WTC11 (cell line): ENCODE measurements at regions not wholly inside any gene's neighbourhood (a gene's known extent, or its start where the extent isn't known, plus 50 kb on each side); places are given as distances from the start of the nearest gene placed in this dataset.

Source experiments
- ATAC-seq: fragments of 200-7000 bp; cut with Tn5 transposase; 2 replicates; pipeline ENCODE4 v1.10.0; 2021; ENCODE audit warnings: mild to moderate bottlenecking, moderate library complexity
- CTCF ChIA-PET: fragments of 300-600 bp; sonication (Branson Sonifier 250); formaldehyde crosslinking; loops from one replicate; lab custom pipeline; 2021; ENCODE audit warnings: antibody characterized with exemption; lab: Charles Lee
- POLR2A ChIA-PET: fragments of 350-600 bp; sonication (Branson Sonifier 250); formaldehyde crosslinking; loops from one replicate; lab custom pipeline; 2021; ENCODE audit warnings: antibody characterized with exemption; lab: Charles Lee
- DNase-seq: peaks from one replicate; pipeline ENCODE4 v3.0.0; 2021; ENCODE audit warnings: low spot score
- H3K27ac Mint-ChIP-seq: 2 replicates; pipeline ENCODE4 v1.8.0; 2021; ENCODE audit warnings: mixed read lengths
- H3K27me3 Mint-ChIP-seq: 2 replicates; pipeline ENCODE4 v1.8.0; 2021; ENCODE audit warnings: low read depth, mild to moderate bottlenecking, moderate library complexity, mixed read lengths
- H3K36me3 Mint-ChIP-seq: 2 replicates; pipeline ENCODE4 v1.8.0; 2021; ENCODE audit warnings: mixed read lengths
- H3K4me1 Mint-ChIP-seq: 2 replicates; pipeline ENCODE4 v1.8.0; 2022; ENCODE audit warnings: mixed read lengths
- H3K4me3 Mint-ChIP-seq: 2 replicates; pipeline ENCODE4 v1.8.0; 2021; ENCODE audit warnings: mild to moderate bottlenecking, moderate library complexity, mixed read lengths
- H3K9me3 Mint-ChIP-seq: 2 replicates; pipeline ENCODE4 v1.8.0; 2021; ENCODE audit warnings: mixed read lengths
- ATF6 ChIP-seq: sonication (generic); formaldehyde crosslinking; IDR thresholded peaks from 2 replicates; pipeline ENCODE4 v1.8.1; 2023; ENCODE audit warnings: mild to moderate bottlenecking, missing genetic modification reagents
- CDX4 ChIP-seq: fragments of 250-450 bp; sonication (Bioruptor Pico); IDR thresholded peaks from 2 replicates; pipeline ENCODE4 v1.9.0; 2021; ENCODE audit warnings: moderate library complexity, mild to moderate bottlenecking, inconsistent platforms, borderline replicate concordance
- ELF4 ChIP-seq: sonication (generic); formaldehyde crosslinking; IDR thresholded peaks from 2 replicates; pipeline ENCODE4 v1.8.1; 2022; ENCODE audit warnings: low read depth, mild to moderate bottlenecking, moderate library complexity, missing genetic modification reagents
- EMX1 ChIP-seq: fragments of 250-450 bp; sonication (Bioruptor Pico); IDR thresholded peaks from 2 replicates; pipeline ENCODE4 v1.8.0; 2021; ENCODE audit warnings: mild to moderate bottlenecking
- ESRRA ChIP-seq: sonication (generic); formaldehyde crosslinking; IDR thresholded peaks from 2 replicates; pipeline ENCODE4 v1.8.1; 2022; ENCODE audit warnings: mild to moderate bottlenecking, missing genetic modification reagents, borderline replicate concordance
- FOXP4 ChIP-seq: sonication (generic); formaldehyde crosslinking; IDR thresholded peaks from 2 replicates; pipeline ENCODE4 v1.8.0; 2022; ENCODE audit warnings: mild to moderate bottlenecking, missing genetic modification reagents
- GRHL2 ChIP-seq: fragments of 250-450 bp; sonication (Bioruptor Pico); IDR thresholded peaks from 2 replicates; pipeline ENCODE4 v1.8.0; 2022; ENCODE audit warnings: mild to moderate bottlenecking, moderate library complexity; ENCODE audit not compliant: insufficient replicate concordance, severe bottlenecking
- IRF2 ChIP-seq: sonication (generic); formaldehyde crosslinking; IDR thresholded peaks from 2 replicates; pipeline ENCODE4 v1.8.0; 2022; ENCODE audit warnings: low read depth, missing genetic modification reagents, borderline replicate concordance
- JUN ChIP-seq: sonication (generic); formaldehyde crosslinking; IDR thresholded peaks from 2 replicates; pipeline ENCODE4 v1.8.0; 2023; ENCODE audit warnings: mild to moderate bottlenecking, missing genetic modification reagents
- MXD4 ChIP-seq: fragments of 250-450 bp; sonication (Bioruptor Pico); IDR thresholded peaks from 2 replicates; pipeline ENCODE4 v1.8.0; 2021; ENCODE audit warnings: mild to moderate bottlenecking, moderate library complexity, borderline replicate concordance
- NFYB ChIP-seq: sonication (generic); formaldehyde crosslinking; conservative IDR thresholded peaks from 2 replicates; pipeline ENCODE4 v1.8.0; 2022; ENCODE audit warnings: low read depth, missing genetic modification reagents
- NR1H2 ChIP-seq: sonication (generic); formaldehyde crosslinking; IDR thresholded peaks from 2 replicates; pipeline ENCODE4 v1.9.0; 2021; ENCODE audit warnings: mild to moderate bottlenecking, moderate library complexity, missing genetic modification reagents
- NR2C2 ChIP-seq: sonication (generic); formaldehyde crosslinking; IDR thresholded peaks from 2 replicates; pipeline ENCODE4 v1.8.0; 2022; ENCODE audit warnings: mild to moderate bottlenecking, missing genetic modification reagents
- SP1 ChIP-seq: sonication (generic); formaldehyde crosslinking; conservative IDR thresholded peaks from 2 replicates; pipeline ENCODE4 v1.8.1; 2022; ENCODE audit warnings: missing genetic modification reagents
- TEAD1 ChIP-seq: sonication (generic); formaldehyde crosslinking; IDR thresholded peaks from 2 replicates; pipeline ENCODE4 v1.8.0; 2022; ENCODE audit warnings: mild to moderate bottlenecking, missing genetic modification reagents
- TP53 ChIP-seq: sonication (generic); formaldehyde crosslinking; IDR thresholded peaks from 2 replicates; pipeline ENCODE4 v1.8.1; 2023; ENCODE audit warnings: mild to moderate bottlenecking, missing genetic modification reagents
- ZMAT4 ChIP-seq: fragments of 250-450 bp; sonication (Bioruptor Pico); IDR thresholded peaks from 2 replicates; pipeline ENCODE4 v1.9.0; 2021; ENCODE audit warnings: mild to moderate bottlenecking
- ZNF121 ChIP-seq: sonication (generic); formaldehyde crosslinking; IDR thresholded peaks from 2 replicates; pipeline ENCODE4 v1.8.0; 2023; ENCODE audit warnings: missing genetic modification reagents
- ZNF263 ChIP-seq: sonication (generic); formaldehyde crosslinking; IDR thresholded peaks from 2 replicates; pipeline ENCODE4 v1.8.1; 2022; ENCODE audit warnings: low read depth, mild to moderate bottlenecking, moderate library complexity, missing genetic modification reagents

- POLR2A ChIA-PET: no interaction called here
- peaks cover 13% of the 10 kb centered on the region for H3K9me3 Mint-ChIP-seq
- DNase-seq: no peak
- no peak for TF ChIP-seq FOXP4 (CRISPR knock-in tag)
- CTCF ChIA-PET: no interaction called here
- no peaks in the 10 kb centered on the region for H3K27me3 Mint-ChIP-seq
- peaks cover 54% of the 10 kb centered on the region for H3K4me1 Mint-ChIP-seq
- peak; percentile 55 for ATAC-seq
- H3K36me3 Mint-ChIP-seq: peaks cover 13% of the 10 kb centered on the region
- peak overlapping the region; percentile 99 for H3K27ac Mint-ChIP-seq
- H3K4me3 Mint-ChIP-seq: peak overlapping the region; percentile 44
These were observed 649.6 kb upstream of the RORB start for GRCh38 chr9:73847536-73847935.

GRCh38 chr9:73853549-73853948 lies 643.6 kb upstream of the RORB start:
- ATAC-seq (no peak), DNase-seq (no peak)
- ChIA-PET CTCF (no interaction called here), POLR2A (no interaction called here)
- Mint-ChIP-seq H3K9me3 (peaks cover 13% of the 10 kb centered on the region), H3K4me3 (no peak overlapping the region), H3K4me1 (peaks cover 7% of the 10 kb centered on the region), H3K27ac (no peak overlapping the region), H3K27me3 (no peaks in the 10 kb centered on the region), H3K36me3 (peaks cover 11% of the 10 kb centered on the region)
- TF ChIP-seq IRF2 (CRISPR knock-in tag) (no peak), ATF6 (CRISPR knock-in tag) (no peak), GRHL2 (no peak), EMX1 (no peak), NR2C2 (CRISPR knock-in tag) (no peak), JUN (CRISPR knock-in tag) (no peak), ZNF121 (CRISPR knock-in tag) (no peak), ESRRA (CRISPR knock-in tag) (no peak), NFYB (CRISPR knock-in tag) (no peak), CDX4 (CRISPR knock-in tag) (no peak), SP1 (no peak), MXD4 (CRISPR knock-in tag) (no peak), ELF4 (CRISPR knock-in tag) (no peak), TP53 (no peak)

GRCh38 chr9:73855206-73855605 lies 641.9 kb upstream of the RORB start:
- Mint-ChIP-seq H3K27ac (no peak overlapping the region; the same call in 1 of the 2 replicates), H3K9me3 (peaks cover 9% of the 10 kb centered on the region), H3K27me3 (no peaks in the 10 kb centered on the region), H3K36me3 (peaks cover 7% of the 10 kb centered on the region), H3K4me1 (peaks cover 2% of the 10 kb centered on the region; the same call in 1 of the 2 replicates), H3K4me3 (no peak overlapping the region)
- DNase-seq: no peak
- ChIA-PET CTCF (no interaction called here), POLR2A (no interaction called here)
- ATAC-seq: no peak
- TF ChIP-seq SP1 (no peak), TEAD1 (CRISPR knock-in tag) (no peak), ZNF263 (CRISPR knock-in tag) (no peak), MXD4 (CRISPR knock-in tag) (no peak)

GRCh38 chr9:73863924-73864323 lies 633.2 kb upstream of the RORB start:
- Mint-ChIP-seq H3K4me1 (peaks cover 3% of the 10 kb centered on the region), H3K4me3 (no peak overlapping the region), H3K9me3 (no peaks in the 10 kb centered on the region), H3K36me3 (no peaks in the 10 kb centered on the region)
- no peak for ATAC-seq
- POLR2A ChIA-PET: no interaction called here
- no peak for TF ChIP-seq NR1H2 (CRISPR knock-in tag)
- no peak for TF ChIP-seq ZMAT4 (CRISPR knock-in tag)
- TF ChIP-seq, all 79 proteins: peak for 0
- no peak overlapping the region for H3K27ac Mint-ChIP-seq
- DNase-seq: no peak
- H3K27me3 Mint-ChIP-seq: no peaks in the 10 kb centered on the region
- CTCF ChIA-PET: no interaction called here
